Suprapubic skin (tissue), 3 donors: ENCODE measurements at regions not wholly inside any gene's neighbourhood (a gene's known extent, or its start where the extent isn't known, plus 50 kb on each side); places are given as distances from the start of the nearest gene placed in this dataset.
"Not testable (repeated sequence)": the region's sequence is repeated elsewhere in the genome, so short reads cannot be mapped to it uniquely, and the experiment has no call there.

Experiments
- CTCF ChIP-seq, 2 donors: fragments of 200-600 bp in 1 of 2; fragments of 450-650 bp in 1 of 2; sonication (generic) in 1 of 2; IDR thresholded peaks; one replicate each; pipeline ENCODE4 v1.5.1; 2016 to 2019; ENCODE audit warnings: antibody characterized with exemption in 2 of 2, mild to moderate bottlenecking in 1 of 2, moderate library complexity in 1 of 2
- POLR2A ChIP-seq, 2 donors: fragments of 450-650 bp; IDR thresholded peaks; one replicate each; pipeline ENCODE4 v1.6.1; 2017; ENCODE audit warnings: antibody characterized with exemption in 2 of 2, mild to moderate bottlenecking in 2 of 2, moderate library complexity in 2 of 2

DNA sequence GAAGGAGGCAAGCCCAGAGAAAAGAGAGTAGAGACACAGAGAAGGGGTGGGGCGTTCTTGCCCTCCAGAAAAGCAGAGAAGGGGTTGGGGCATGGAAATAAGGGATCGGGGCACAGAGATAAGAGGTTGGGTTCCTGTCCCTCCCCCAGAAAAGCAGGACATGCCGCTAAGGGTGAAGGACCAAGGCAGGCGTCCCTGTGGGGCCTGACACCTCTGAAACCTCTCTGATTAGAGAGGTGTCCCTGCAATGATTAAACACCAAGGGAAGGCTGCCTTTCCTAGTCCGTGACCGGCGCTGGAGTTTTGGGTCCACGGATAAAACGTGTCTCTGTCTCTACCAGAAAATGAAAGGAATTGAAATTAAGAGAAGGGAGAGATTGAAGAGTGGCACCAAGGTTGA, 914.0 kb upstream of the CRIM1 start:
- not testable (repeated sequence) for TF ChIP-seq CTCF, POLR2A (IDR thresholded peaks at IDR 0.05)
